ENCODE measurements at regions not wholly inside any gene's neighbourhood (a gene's known extent, or its start where the extent isn't known, plus 50 kb on each side); places are given as distances from the start of the nearest gene placed in this dataset.
"Not testable (repeated sequence)": the region's sequence is repeated elsewhere in the genome, so short reads cannot be mapped to it uniquely, and the experiment has no call there.

GRCh38 chr5:21336478-21336877, 1348.5 kb upstream of the CDH18 start:
- H3K4me1 Mint-ChIP-seq; CTCF ChIA-PET (ENCODE audit: partially characterized antibody); H3K27ac ChIP-seq (ENCODE audit: low read depth, low read length); H3K9me3 ChIP-seq (ENCODE audit: control insufficient read depth in 1 of 2, low read length in 2 of 2); H3K4me3 ChIP-seq (ENCODE audit: low read length in 2 of 2); H3K27me3 Mint-ChIP-seq; H3K27ac Mint-ChIP-seq; H3K36me3 ChIP-seq (ENCODE audit: insufficient read depth, low read length); H3K9me3 Mint-ChIP-seq; H3K36me3 Mint-ChIP-seq; H3K4me1 ChIP-seq (ENCODE audit: insufficient read depth, low read length); intact Hi-C loops (cut with micrococcal nuclease); H3K4me3 Mint-ChIP-seq; DNase-seq; POLR2A ChIA-PET (ENCODE audit: partially characterized antibody); H3K27me3 ChIP-seq (ENCODE audit: insufficient read depth, low read length): not testable (repeated sequence)

GRCh38 chr5:21315376-21315775, 1327.4 kb upstream of the CDH18 start:
- H3K36me3 Mint-ChIP-seq; H3K27me3 ChIP-seq (ENCODE audit: insufficient read depth, low read length); DNase-seq; H3K4me1 ChIP-seq (ENCODE audit: insufficient read depth, low read length); H3K36me3 ChIP-seq (ENCODE audit: insufficient read depth, low read length); intact Hi-C loops (cut with micrococcal nuclease); POLR2A ChIA-PET (ENCODE audit: partially characterized antibody); H3K9me3 Mint-ChIP-seq; H3K4me1 Mint-ChIP-seq; H3K4me3 Mint-ChIP-seq; H3K27me3 Mint-ChIP-seq; H3K27ac ChIP-seq (ENCODE audit: low read depth, low read length); H3K4me3 ChIP-seq (ENCODE audit: low read length in 2 of 2); H3K27ac Mint-ChIP-seq; CTCF ChIA-PET (ENCODE audit: partially characterized antibody); H3K9me3 ChIP-seq (ENCODE audit: control insufficient read depth in 1 of 2, low read length in 2 of 2): not testable (repeated sequence)

GRCh38 chr5:21301205-21301604, 1313.2 kb upstream of the CDH18 start:
- intact Hi-C loops (cut with micrococcal nuclease); H3K4me3 Mint-ChIP-seq; CTCF ChIA-PET (ENCODE audit: partially characterized antibody); DNase-seq; H3K36me3 Mint-ChIP-seq; H3K9me3 Mint-ChIP-seq; H3K4me1 ChIP-seq (ENCODE audit: insufficient read depth, low read length); POLR2A ChIA-PET (ENCODE audit: partially characterized antibody); H3K4me3 ChIP-seq (ENCODE audit: low read length in 2 of 2); H3K9me3 ChIP-seq (ENCODE audit: control insufficient read depth in 1 of 2, low read length in 2 of 2); H3K27me3 ChIP-seq (ENCODE audit: insufficient read depth, low read length); H3K27ac Mint-ChIP-seq; H3K36me3 ChIP-seq (ENCODE audit: insufficient read depth, low read length); H3K27me3 Mint-ChIP-seq; H3K4me1 Mint-ChIP-seq; H3K27ac ChIP-seq (ENCODE audit: low read depth, low read length): not testable (repeated sequence)

GRCh38 chr5:21274361-21274760, 1286.4 kb upstream of the CDH18 start:
- H3K36me3 ChIP-seq (ENCODE audit: insufficient read depth, low read length); H3K9me3 Mint-ChIP-seq; H3K9me3 ChIP-seq (ENCODE audit: control insufficient read depth in 1 of 2, low read length in 2 of 2); H3K27me3 Mint-ChIP-seq; H3K4me3 Mint-ChIP-seq; H3K36me3 Mint-ChIP-seq; H3K4me1 ChIP-seq (ENCODE audit: insufficient read depth, low read length); DNase-seq; H3K4me3 ChIP-seq (ENCODE audit: low read length in 2 of 2); H3K27ac Mint-ChIP-seq; H3K27ac ChIP-seq (ENCODE audit: low read depth, low read length); H3K4me1 Mint-ChIP-seq; POLR2A ChIA-PET (ENCODE audit: partially characterized antibody); CTCF ChIA-PET (ENCODE audit: partially characterized antibody); H3K27me3 ChIP-seq (ENCODE audit: insufficient read depth, low read length); intact Hi-C loops (cut with micrococcal nuclease): not testable (repeated sequence)

GRCh38 chr5:21263361-21263760, 1275.4 kb upstream of the CDH18 start:
- no peak for DNase-seq
- peaks cover 0 to 9% (median 2%) of the 10 kb centered on the region in 8 donors for H3K9me3 Mint-ChIP-seq
- H3K9me3 ChIP-seq (ENCODE audit: control insufficient read depth in 1 of 2, low read length in 2 of 2): no peaks in the 10 kb centered on the region
- H3K4me3 ChIP-seq (ENCODE audit: low read length in 2 of 2): no peak overlapping the region
- no peaks in the 10 kb centered on the region for H3K4me1 Mint-ChIP-seq
- H3K4me1 ChIP-seq (ENCODE audit: insufficient read depth, low read length): no peaks in the 10 kb centered on the region
- no peak overlapping the region for H3K27ac ChIP-seq (ENCODE audit: low read depth, low read length)
- H3K4me3 Mint-ChIP-seq: no peak overlapping the region
- no peaks in the 10 kb centered on the region for H3K36me3 ChIP-seq (ENCODE audit: insufficient read depth, low read length)
- no peaks in the 10 kb centered on the region for H3K27me3 ChIP-seq (ENCODE audit: insufficient read depth, low read length)
- ChIA-PET CTCF (ENCODE audit: partially characterized antibody) (no interaction called here), POLR2A (ENCODE audit: partially characterized antibody) (no interaction called here)
- intact Hi-C loops (cut with micrococcal nuclease): no loop called here
- no peak overlapping the region for H3K27ac Mint-ChIP-seq
- H3K27me3 Mint-ChIP-seq: no peaks in the 10 kb centered on the region
- no peaks in the 10 kb centered on the region for H3K36me3 Mint-ChIP-seq

GRCh38 chr5:21254161-21254560, 1266.2 kb upstream of the CDH18 start:
- ChIA-PET CTCF (ENCODE audit: partially characterized antibody) (no interaction called here), POLR2A (ENCODE audit: partially characterized antibody) (no interaction called here)
- intact Hi-C loops (cut with micrococcal nuclease): no loop called here
- Histone ChIP-seq H3K4me1 (ENCODE audit: insufficient read depth, low read length) (no peaks in the 10 kb centered on the region), H3K9me3 (ENCODE audit: control insufficient read depth in 1 of 2, low read length in 2 of 2) (no peaks in the 10 kb centered on the region), H3K4me3 (ENCODE audit: low read length in 2 of 2) (no peak overlapping the region), H3K36me3 (ENCODE audit: insufficient read depth, low read length) (no peaks in the 10 kb centered on the region), H3K27me3 (ENCODE audit: insufficient read depth, low read length) (no peaks in the 10 kb centered on the region), H3K27ac (ENCODE audit: low read depth, low read length) (no peak overlapping the region)
- no peaks in the 10 kb centered on the region for H3K4me1 Mint-ChIP-seq
- H3K36me3 Mint-ChIP-seq: no peaks in the 10 kb centered on the region
- no peak overlapping the region for H3K27ac Mint-ChIP-seq
- no peaks in the 10 kb centered on the region for H3K27me3 Mint-ChIP-seq
- H3K4me3 Mint-ChIP-seq: no peak overlapping the region
- peaks cover 1 to 14% (median 5%) of the 10 kb centered on the region in 8 donors for H3K9me3 Mint-ChIP-seq
- DNase-seq: no peak

- no peaks in the 10 kb centered on the region for H3K27me3 ChIP-seq (ENCODE audit: insufficient read depth, low read length)
- no peak overlapping the region for H3K27ac Mint-ChIP-seq
- H3K27me3 Mint-ChIP-seq: no peaks in the 10 kb centered on the region
- CTCF ChIA-PET (ENCODE audit: partially characterized antibody): no interaction called here
- H3K36me3 Mint-ChIP-seq: no peaks in the 10 kb centered on the region
- DNase-seq: no peak
- no peaks in the 10 kb centered on the region for H3K4me1 Mint-ChIP-seq
- no peak overlapping the region for H3K4me3 ChIP-seq (ENCODE audit: low read length in 2 of 2)
- H3K9me3 Mint-ChIP-seq: peaks cover 0 to 17% (median 9%) of the 10 kb centered on the region in 8 donors
- no peaks in the 10 kb centered on the region for H3K36me3 ChIP-seq (ENCODE audit: insufficient read depth, low read length)
- no peaks in the 10 kb centered on the region for H3K4me1 ChIP-seq (ENCODE audit: insufficient read depth, low read length)
- H3K27ac ChIP-seq (ENCODE audit: low read depth, low read length): no peak overlapping the region
- H3K9me3 ChIP-seq (ENCODE audit: control insufficient read depth in 1 of 2, low read length in 2 of 2): no peaks in the 10 kb centered on the region
- POLR2A ChIA-PET (ENCODE audit: partially characterized antibody): no interaction called here
- intact Hi-C loops (cut with micrococcal nuclease): no loop called here
- H3K4me3 Mint-ChIP-seq: no peak overlapping the region
These were observed 1257.0 kb upstream of the CDH18 start for GRCh38 chr5:21244982-21245381.

GRCh38 chr5:21238786-21239185, 1250.8 kb upstream of the CDH18 start:
- no peaks in the 10 kb centered on the region for H3K27me3 ChIP-seq (ENCODE audit: insufficient read depth, low read length)
- H3K4me1 Mint-ChIP-seq: no peaks in the 10 kb centered on the region
- CTCF ChIA-PET (ENCODE audit: partially characterized antibody): no interaction called here
- H3K27me3 Mint-ChIP-seq: no peaks in the 10 kb centered on the region
- no peak overlapping the region for H3K4me3 Mint-ChIP-seq
- no peaks in the 10 kb centered on the region for H3K9me3 ChIP-seq (ENCODE audit: control insufficient read depth in 1 of 2, low read length in 2 of 2)
- H3K4me3 ChIP-seq (ENCODE audit: low read length in 2 of 2): no peak overlapping the region
- DNase-seq: no peak
- H3K9me3 Mint-ChIP-seq: peaks cover 0 to 9% (median 4%) of the 10 kb centered on the region in 8 donors
- intact Hi-C loops (cut with micrococcal nuclease): no loop called here
- no peaks in the 10 kb centered on the region for H3K4me1 ChIP-seq (ENCODE audit: insufficient read depth, low read length)
- no peaks in the 10 kb centered on the region for H3K36me3 ChIP-seq (ENCODE audit: insufficient read depth, low read length)
- POLR2A ChIA-PET (ENCODE audit: partially characterized antibody): no interaction called here
- H3K36me3 Mint-ChIP-seq: no peaks in the 10 kb centered on the region
- no peak overlapping the region for H3K27ac ChIP-seq (ENCODE audit: low read depth, low read length)
- no peak overlapping the region for H3K27ac Mint-ChIP-seq

Data from CD4-positive, alpha-beta memory T cell (primary cell).